ENCODE measurements at regions not wholly inside any gene's neighbourhood (a gene's known extent, or its start where the extent isn't known, plus 50 kb on each side); places are given as distances from the start of the nearest gene placed in this dataset.

GRCh38 chr18:39942702-39943101 is 2012.3 kb upstream of the PIK3C3 start:
- no peak overlapping the region for H3K4me3 ChIP-seq (replicated peaks in 1 of 2; ENCODE audit: low read depth in 2 of 2, low read length in 2 of 2)
- no peak for DNase-seq (ENCODE audit: low read depth in 2 of 2)
- TF ChIP-seq CTCF (IDR thresholded peaks at IDR 0.05; ENCODE audit: low read depth, low read length), result no peak

- DNase-seq (ENCODE audit: low read depth in 2 of 2), result no peak
- TF ChIP-seq CTCF (IDR thresholded peaks at IDR 0.05; ENCODE audit: low read depth, low read length), result no peak
Measured at GRCh38 chr18:39938676-39939608, 2016.1 kb upstream of the PIK3C3 start.

GRCh38 chr18:39935598-39935997 is 2019.4 kb upstream of the PIK3C3 start:
- no peak for TF ChIP-seq CTCF (IDR thresholded peaks at IDR 0.05; ENCODE audit: low read depth, low read length)
- no peak for DNase-seq (ENCODE audit: low read depth in 2 of 2)
- H3K4me3 ChIP-seq (replicated peaks in 1 of 2; ENCODE audit: low read depth in 2 of 2, low read length in 2 of 2), result no peak overlapping the region

More at GRCh38 chr18:39938676-39939608, 2016.1 kb upstream of the PIK3C3 start:
- no peak overlapping the region for H3K4me3 ChIP-seq (replicated peaks in 1 of 2; ENCODE audit: low read depth in 2 of 2, low read length in 2 of 2)

GRCh38 chr18:39918847-39919246 is 2036.2 kb upstream of the PIK3C3 start:
- DNase-seq (ENCODE audit: low read depth in 2 of 2), result no peak
- no peak for TF ChIP-seq CTCF (IDR thresholded peaks at IDR 0.05; ENCODE audit: low read depth, low read length)
- H3K4me3 ChIP-seq (replicated peaks in 1 of 2; ENCODE audit: low read depth in 2 of 2, low read length in 2 of 2), result no peak overlapping the region

- TF ChIP-seq CTCF (IDR thresholded peaks at IDR 0.05; ENCODE audit: low read depth, low read length), result no peak
- no peak for DNase-seq (ENCODE audit: low read depth in 2 of 2)
- no peak overlapping the region for H3K4me3 ChIP-seq (replicated peaks in 1 of 2; ENCODE audit: low read depth in 2 of 2, low read length in 2 of 2)
Measured at GRCh38 chr18:39913672-39914366, 2041.2 kb upstream of the PIK3C3 start.

- peak in 1 of 2 donors; percentile 11 for DNase-seq (ENCODE audit: low read depth in 2 of 2)
- no peak overlapping the region for H3K4me3 ChIP-seq (replicated peaks in 1 of 2; ENCODE audit: low read depth in 2 of 2, low read length in 2 of 2)
- no peak for TF ChIP-seq CTCF (IDR thresholded peaks at IDR 0.05; ENCODE audit: low read depth, low read length)
Measured at GRCh38 chr18:39911716-39912115, 2043.3 kb upstream of the PIK3C3 start.
